ENCODE measurements at regions not wholly inside any gene's neighbourhood (a gene's known extent, or its start where the extent isn't known, plus 50 kb on each side); places are given as distances from the start of the nearest gene placed in this dataset.

GRCh38 chr12:60176891-60177290, 581.1 kb downstream of the SLC16A7 start:
- H3K4me3 ChIP-seq (ENCODE audit: low read length), result no peak overlapping the region
- no peaks in the 10 kb centered on the region for H3K9me3 ChIP-seq (replicated peaks; ENCODE audit: control insufficient read depth, low read depth, low read length)
- H3K27ac ChIP-seq (ENCODE audit: low read length), result no peak overlapping the region
- no peaks in the 10 kb centered on the region for H3K27me3 ChIP-seq (ENCODE audit: control insufficient read depth, insufficient read depth, low read length)
- H3K36me3 ChIP-seq (ENCODE audit: control insufficient read depth, insufficient read depth, low read length), result no peaks in the 10 kb centered on the region
- H3K4me1 ChIP-seq (ENCODE audit: control insufficient read depth, insufficient read depth, low read length), result no peaks in the 10 kb centered on the region
- no CpG with 5 or more reads among the region's 6 CpGs for WGBS (ENCODE audit: insufficient coverage)
- no peak for DNase-seq

GRCh38 chr12:60180298-60180697, 584.5 kb downstream of the SLC16A7 start:
- Histone ChIP-seq H3K9me3 (replicated peaks; ENCODE audit: control insufficient read depth, low read depth, low read length) (no peaks in the 10 kb centered on the region), H3K4me3 (ENCODE audit: low read length) (no peak overlapping the region), H3K36me3 (ENCODE audit: control insufficient read depth, insufficient read depth, low read length) (no peaks in the 10 kb centered on the region), H3K27ac (ENCODE audit: low read length) (no peak overlapping the region), H3K27me3 (ENCODE audit: control insufficient read depth, insufficient read depth, low read length) (no peaks in the 10 kb centered on the region), H3K4me1 (ENCODE audit: control insufficient read depth, insufficient read depth, low read length) (no peaks in the 10 kb centered on the region)
- no peak for DNase-seq
- WGBS (ENCODE audit: insufficient coverage), result 70% methylated on average over 2 of the region's 2 CpGs

DNA sequence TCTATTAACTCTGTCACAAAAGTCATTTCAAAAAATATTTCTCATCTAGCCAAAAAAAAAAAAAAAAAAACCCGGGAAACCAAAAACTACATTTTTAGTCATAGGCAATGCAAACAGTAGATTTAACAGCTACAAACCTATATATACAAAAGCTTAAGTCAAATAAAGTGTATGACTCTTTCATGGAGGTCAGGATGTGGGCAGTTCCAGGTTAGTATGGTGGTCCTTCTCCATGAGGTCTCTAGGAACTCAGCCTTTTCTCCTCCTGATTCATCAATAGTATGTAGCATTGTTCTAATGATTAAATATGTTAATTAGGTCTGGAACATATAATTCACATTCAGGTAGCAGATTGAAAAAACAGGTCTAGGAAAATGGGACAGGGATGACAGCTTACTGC, 586.5 kb downstream of the SLC16A7 start:
- Histone ChIP-seq H3K27ac (ENCODE audit: low read length) (no peak overlapping the region), H3K9me3 (replicated peaks; ENCODE audit: control insufficient read depth, low read depth, low read length) (no peaks in the 10 kb centered on the region), H3K36me3 (ENCODE audit: control insufficient read depth, insufficient read depth, low read length) (no peaks in the 10 kb centered on the region), H3K4me3 (ENCODE audit: low read length) (no peak overlapping the region), H3K4me1 (ENCODE audit: control insufficient read depth, insufficient read depth, low read length) (no peaks in the 10 kb centered on the region), H3K27me3 (ENCODE audit: control insufficient read depth, insufficient read depth, low read length) (no peaks in the 10 kb centered on the region)
- no CpG with 5 or more reads among the region's 1 CpG for WGBS (ENCODE audit: insufficient coverage)
- DNase-seq, result no peak

DNA sequence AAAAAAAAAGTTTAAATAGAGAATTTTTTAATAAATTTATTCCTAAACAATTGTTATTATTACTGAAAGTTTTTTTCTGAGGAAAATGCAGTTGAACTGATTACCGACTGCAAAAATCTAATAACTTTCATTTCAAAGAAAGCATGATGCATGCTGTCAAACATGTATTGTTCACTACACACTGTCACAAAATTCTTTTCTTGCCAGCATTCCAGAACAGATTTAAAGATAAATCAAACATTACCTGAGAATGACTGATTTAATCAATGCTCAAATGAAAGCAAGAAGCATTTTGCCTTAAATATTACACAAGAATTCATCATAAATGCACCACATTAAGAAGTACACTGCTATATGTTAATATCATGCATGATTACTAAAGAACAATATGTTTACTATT, 588.3 kb downstream of the SLC16A7 start:
- DNase-seq, result no peak
- no CpG with 5 or more reads among the region's 1 CpG for WGBS (ENCODE audit: insufficient coverage)
- H3K9me3 ChIP-seq (replicated peaks; ENCODE audit: control insufficient read depth, low read depth, low read length), result no peaks in the 10 kb centered on the region
- H3K27ac ChIP-seq (ENCODE audit: low read length), result no peak overlapping the region
- H3K27me3 ChIP-seq (ENCODE audit: control insufficient read depth, insufficient read depth, low read length), result no peaks in the 10 kb centered on the region
- no peaks in the 10 kb centered on the region for H3K36me3 ChIP-seq (ENCODE audit: control insufficient read depth, insufficient read depth, low read length)
- H3K4me3 ChIP-seq (ENCODE audit: low read length), result no peak overlapping the region
- no peaks in the 10 kb centered on the region for H3K4me1 ChIP-seq (ENCODE audit: control insufficient read depth, insufficient read depth, low read length)

DNA sequence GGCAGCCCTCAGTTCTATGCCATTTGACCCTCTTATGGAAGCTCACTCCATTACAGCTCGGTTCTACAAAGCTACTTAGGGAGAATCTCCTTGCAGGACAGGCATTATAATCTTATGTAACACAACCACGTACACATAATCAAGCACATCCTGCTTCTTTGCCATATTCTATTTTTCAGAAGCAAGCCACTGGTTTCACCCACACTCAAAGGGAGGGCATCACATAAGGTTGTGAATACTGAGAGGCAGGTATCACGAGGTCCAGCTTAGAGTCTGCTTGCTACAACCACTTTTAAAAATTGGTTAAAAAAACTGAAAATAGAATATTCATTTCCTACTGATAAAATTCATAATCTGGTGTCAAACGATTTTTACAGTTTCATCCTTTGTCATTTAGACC, 589.2 kb downstream of the SLC16A7 start:
- Histone ChIP-seq H3K4me1 (ENCODE audit: control insufficient read depth, insufficient read depth, low read length) (no peaks in the 10 kb centered on the region), H3K9me3 (replicated peaks; ENCODE audit: control insufficient read depth, low read depth, low read length) (no peaks in the 10 kb centered on the region), H3K4me3 (ENCODE audit: low read length) (no peak overlapping the region), H3K27me3 (ENCODE audit: control insufficient read depth, insufficient read depth, low read length) (no peaks in the 10 kb centered on the region), H3K36me3 (ENCODE audit: control insufficient read depth, insufficient read depth, low read length) (no peaks in the 10 kb centered on the region), H3K27ac (ENCODE audit: low read length) (no peak overlapping the region)
- no peak for DNase-seq
- WGBS (ENCODE audit: insufficient coverage), result 70% methylated on average over 2 of the region's 4 CpGs

GRCh38 chr12:60191271-60191670, 595.4 kb downstream of the SLC16A7 start:
- WGBS (ENCODE audit: insufficient coverage), result 69% methylated on average over 1 of the region's 1 CpG
- DNase-seq, result no peak
- H3K36me3 ChIP-seq (ENCODE audit: control insufficient read depth, insufficient read depth, low read length), result no peaks in the 10 kb centered on the region
- no peaks in the 10 kb centered on the region for H3K27me3 ChIP-seq (ENCODE audit: control insufficient read depth, insufficient read depth, low read length)
- no peaks in the 10 kb centered on the region for H3K4me1 ChIP-seq (ENCODE audit: control insufficient read depth, insufficient read depth, low read length)
- no peak overlapping the region for H3K27ac ChIP-seq (ENCODE audit: low read length)
- H3K4me3 ChIP-seq (ENCODE audit: low read length), result no peak overlapping the region
- no peaks in the 10 kb centered on the region for H3K9me3 ChIP-seq (replicated peaks; ENCODE audit: control insufficient read depth, low read depth, low read length)

DNA sequence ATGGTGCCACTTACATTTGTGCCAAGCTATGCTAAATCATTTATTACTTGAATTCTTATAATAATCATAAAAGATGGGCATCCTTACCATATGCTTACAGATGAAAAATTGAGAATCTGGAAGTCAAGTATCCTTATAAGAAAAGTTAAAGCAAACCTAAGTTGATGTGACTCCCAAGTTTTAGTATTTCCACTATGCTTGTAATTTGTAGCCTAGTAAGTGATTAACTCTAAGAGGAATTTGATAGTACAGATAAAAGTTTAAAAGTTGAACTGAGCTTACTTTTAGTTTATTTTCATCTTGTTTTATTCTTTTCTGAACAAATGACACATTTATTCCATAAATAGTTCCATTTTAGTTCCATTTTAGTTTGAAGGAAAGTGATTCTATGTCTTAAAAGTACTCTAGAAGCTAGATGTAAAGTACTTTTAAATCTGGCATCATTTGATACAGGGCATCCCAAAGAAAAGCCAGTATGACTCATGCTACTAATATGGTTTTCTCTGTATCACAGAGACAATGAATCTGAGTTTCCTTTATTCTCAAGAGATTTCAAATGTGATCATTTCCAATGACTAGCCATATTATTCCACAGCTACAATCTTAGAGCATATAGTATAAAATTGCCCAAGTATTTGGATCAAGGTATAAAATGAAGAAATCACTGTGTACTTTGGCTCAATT, 596.0 kb downstream of the SLC16A7 start:
- H3K4me3 ChIP-seq (ENCODE audit: low read length), result no peak overlapping the region
- no peak for DNase-seq
- H3K4me1 ChIP-seq (ENCODE audit: control insufficient read depth, insufficient read depth, low read length), result no peaks in the 10 kb centered on the region
- H3K27ac ChIP-seq (ENCODE audit: low read length), result no peak overlapping the region
- H3K36me3 ChIP-seq (ENCODE audit: control insufficient read depth, insufficient read depth, low read length), result no peaks in the 10 kb centered on the region
- no peaks in the 10 kb centered on the region for H3K9me3 ChIP-seq (replicated peaks; ENCODE audit: control insufficient read depth, low read depth, low read length)
- H3K27me3 ChIP-seq (ENCODE audit: control insufficient read depth, insufficient read depth, low read length), result no peaks in the 10 kb centered on the region

DNA sequence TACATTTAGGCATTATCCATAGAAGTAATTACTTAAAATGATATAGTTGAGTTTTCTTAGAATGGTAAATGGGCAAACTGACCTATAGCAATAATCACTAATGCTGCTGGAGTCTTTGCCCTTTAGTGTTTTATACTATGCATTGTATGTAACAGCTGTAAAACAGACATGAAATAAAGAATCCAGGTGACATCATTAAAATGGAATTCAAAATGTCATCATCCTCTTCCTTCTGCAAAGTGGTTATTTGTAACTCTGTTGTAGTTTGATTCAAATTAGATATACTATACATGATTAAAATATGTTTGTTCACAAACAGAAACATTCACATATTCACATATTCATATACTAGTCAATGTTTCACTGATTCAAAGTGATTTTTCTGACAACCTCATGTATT, 598.8 kb downstream of the SLC16A7 start:
- H3K36me3 ChIP-seq (ENCODE audit: control insufficient read depth, insufficient read depth, low read length), result no peaks in the 10 kb centered on the region
- DNase-seq, result no peak
- no peaks in the 10 kb centered on the region for H3K27me3 ChIP-seq (ENCODE audit: control insufficient read depth, insufficient read depth, low read length)
- no peak overlapping the region for H3K4me3 ChIP-seq (ENCODE audit: low read length)
- no peak overlapping the region for H3K27ac ChIP-seq (ENCODE audit: low read length)
- no peaks in the 10 kb centered on the region for H3K9me3 ChIP-seq (replicated peaks; ENCODE audit: control insufficient read depth, low read depth, low read length)
- no peaks in the 10 kb centered on the region for H3K4me1 ChIP-seq (ENCODE audit: control insufficient read depth, insufficient read depth, low read length)

- H3K27ac ChIP-seq (ENCODE audit: low read length), result no peak overlapping the region
- DNase-seq, result no peak
- no CpG with 5 or more reads among the region's 1 CpG for WGBS (ENCODE audit: insufficient coverage)
- no peaks in the 10 kb centered on the region for H3K9me3 ChIP-seq (replicated peaks; ENCODE audit: control insufficient read depth, low read depth, low read length)
- H3K27me3 ChIP-seq (ENCODE audit: control insufficient read depth, insufficient read depth, low read length), result no peaks in the 10 kb centered on the region
- H3K4me1 ChIP-seq (ENCODE audit: control insufficient read depth, insufficient read depth, low read length), result no peaks in the 10 kb centered on the region
- H3K4me3 ChIP-seq (ENCODE audit: low read length), result no peak overlapping the region
- no peaks in the 10 kb centered on the region for H3K36me3 ChIP-seq (ENCODE audit: control insufficient read depth, insufficient read depth, low read length)
Observed at GRCh38 chr12:60195483-60195882, 599.7 kb downstream of the SLC16A7 start.

GRCh38 chr12:60196366-60196765, 600.5 kb downstream of the SLC16A7 start:
- H3K9me3 ChIP-seq (replicated peaks; ENCODE audit: control insufficient read depth, low read depth, low read length), result no peaks in the 10 kb centered on the region
- no peak overlapping the region for H3K4me3 ChIP-seq (ENCODE audit: low read length)
- no peaks in the 10 kb centered on the region for H3K27me3 ChIP-seq (ENCODE audit: control insufficient read depth, insufficient read depth, low read length)
- H3K36me3 ChIP-seq (ENCODE audit: control insufficient read depth, insufficient read depth, low read length), result no peaks in the 10 kb centered on the region
- 94% methylated on average over 9 of the region's 10 CpGs for WGBS (ENCODE audit: insufficient coverage)
- DNase-seq, result no peak
- no peaks in the 10 kb centered on the region for H3K4me1 ChIP-seq (ENCODE audit: control insufficient read depth, insufficient read depth, low read length)
- no peak overlapping the region for H3K27ac ChIP-seq (ENCODE audit: low read length)

DNA sequence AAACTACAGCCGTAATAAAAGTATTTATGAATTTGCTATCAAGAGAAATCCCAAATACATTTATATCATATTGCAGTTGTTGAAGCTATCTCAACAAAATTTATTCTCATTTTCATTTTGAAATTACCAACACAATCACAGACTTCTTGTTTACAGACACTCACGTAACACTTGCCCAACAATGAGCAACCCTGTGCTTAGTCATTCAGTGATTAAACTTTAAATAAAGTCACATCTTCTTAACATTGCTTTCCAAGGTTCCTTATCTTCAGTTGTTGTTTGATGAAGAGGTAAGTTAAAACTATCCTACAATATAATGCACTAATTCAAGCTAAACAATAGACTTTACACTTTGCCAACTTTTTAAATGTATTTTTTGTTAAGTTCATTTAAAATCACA, 601.8 kb downstream of the SLC16A7 start:
- no peaks in the 10 kb centered on the region for H3K27me3 ChIP-seq (ENCODE audit: control insufficient read depth, insufficient read depth, low read length)
- no peak for DNase-seq
- no peaks in the 10 kb centered on the region for H3K4me1 ChIP-seq (ENCODE audit: control insufficient read depth, insufficient read depth, low read length)
- H3K36me3 ChIP-seq (ENCODE audit: control insufficient read depth, insufficient read depth, low read length), result no peaks in the 10 kb centered on the region
- no peak overlapping the region for H3K27ac ChIP-seq (ENCODE audit: low read length)
- no CpG with 5 or more reads among the region's 2 CpGs for WGBS (ENCODE audit: insufficient coverage)
- no peak overlapping the region for H3K4me3 ChIP-seq (ENCODE audit: low read length)
- no peaks in the 10 kb centered on the region for H3K9me3 ChIP-seq (replicated peaks; ENCODE audit: control insufficient read depth, low read depth, low read length)

All from muscle of leg (tissue), 3 donors.